HCT116 (cell line): ENCODE measurements at regions not wholly inside any gene's neighbourhood (a gene's known extent, or its start where the extent isn't known, plus 50 kb on each side); places are given as distances from the start of the nearest gene placed in this dataset.

ENCODE experiments used
- ATAC-seq: fragments of 200-7000 bp; cut with Tn5 transposase; 2 replicates; pipeline ENCODE4 v1.9.1; 2020; ENCODE audit warnings: mild to moderate bottlenecking, moderate library complexity
- BruUV-seq: library from RNA; stranded (reverse); fragments of 400-500 nt; replicated peaks from 2 replicates; lab custom pipeline; 2021; lab: Mats Ljungman, UMichigan
- CTCF ChIA-PET: fragments of 300-600 bp; sonication (Branson Sonifier 250); formaldehyde crosslinking; loops from one replicate; lab custom pipeline; 2021; ENCODE audit warnings: antibody characterized with exemption; lab: Charles Lee
- POLR2A ChIA-PET: fragments of 300-600, 350-600 bp; sonication (Branson Sonifier 250); formaldehyde crosslinking; loops from one replicate; lab custom pipeline; 2021; ENCODE audit warnings: antibody characterized with exemption; lab: Charles Lee
- RAD21 ChIA-PET, 2 experiments: fragments of 300-600 bp; sonication (Branson Sonifier 250); formaldehyde crosslinking; loops; one replicate each; lab custom pipeline; 2023; ENCODE audit warnings: low total read pairs in 2 of 2; ENCODE audit not compliant: uncharacterized antibody in 2 of 2, unreplicated experiment in 2 of 2, low non-redundant PET in 1 of 2; lab: Charles Lee
- DNase-seq: peaks from one replicate; pipeline ENCODE4 v3.0.0-alpha.2; 2010; ENCODE audit warnings: low read depth, low spot score
- H2AFZ ChIP-seq: fragments of 200-600 bp; shearing (Covaris generic), sonication (generic); 2 replicates; pipeline ENCODE4 v1.6.1; 2017; ENCODE audit warnings: low read depth, mixed run types, mixed read lengths, antibody characterized with exemption, low read length; ENCODE audit not compliant: poor library complexity, severe bottlenecking
- H3K27ac ChIP-seq: 2 replicates; pipeline ENCODE4 v1.5.1; 2012; ENCODE audit warnings: low read depth, low read length
- H3K27me3 ChIP-seq: fragments of 200-600 bp; sonication (generic); 2 replicates; pipeline ENCODE4 v1.6.1; 2016; ENCODE audit warnings: mixed run types, low read length, mixed read lengths; ENCODE audit not compliant: insufficient read depth
- H3K36me3 ChIP-seq, 2 experiments: fragments of 200-500 bp in 1 of 2; fragments of 200-600 bp in 1 of 2; sonication (Bioruptor generic) in 1 of 2; sonication (generic) in 1 of 2; 2 replicates each; pipeline versions ENCODE4 v1.5.1 to v1.6.1; 2014 to 2016; ENCODE audit warnings: low read length in 2 of 2, inconsistent platforms in 1 of 2, mixed read lengths in 1 of 2, mixed run types in 1 of 2; ENCODE audit not compliant: insufficient read depth in 2 of 2, control insufficient read depth in 1 of 2
- H3K4me1 ChIP-seq, 2 experiments: fragments of 200-600 bp in 1 of 2; sonication (generic) in 1 of 2; 2 replicates each; pipeline versions ENCODE4 v1.5.1 to v1.6.1; 2012 to 2017; ENCODE audit warnings: low read length in 2 of 2, inconsistent platforms in 1 of 2, mild to moderate bottlenecking in 1 of 2, mixed read lengths in 1 of 2, mixed run types in 1 of 2, moderate library complexity in 1 of 2; ENCODE audit not compliant: insufficient read depth in 2 of 2, control insufficient read depth in 1 of 2
- H3K4me2 ChIP-seq: fragments of 200-600 bp; sonication (generic); 2 replicates; pipeline ENCODE4 v1.6.1; 2017; ENCODE audit warnings: mixed run types, low read length, mixed read lengths
- H3K4me3 ChIP-seq, 2 experiments: fragments of 200-600 bp in 1 of 2; sonication (generic) in 1 of 2; replicated peaks in 1 of 2; 2 replicates each; pipeline ENCODE4 v1.5.1; 2011 to 2016; ENCODE audit warnings: low read length in 2 of 2, control low read depth in 1 of 2, low read depth in 1 of 2, mild to moderate bottlenecking in 1 of 2, mixed read lengths in 1 of 2, mixed run types in 1 of 2
- H3K79me2 ChIP-seq: fragments of 200-600 bp; sonication (generic); 2 replicates; pipeline ENCODE4 v1.6.1; 2017; ENCODE audit warnings: mild to moderate bottlenecking, mixed run types, low read length, moderate library complexity, mixed read lengths; ENCODE audit not compliant: insufficient read depth
- H3K9ac ChIP-seq: fragments of 200-600 bp; sonication (generic); 2 replicates; pipeline ENCODE4 v1.6.1; 2016; ENCODE audit warnings: low read length, mixed read lengths
- H3K9me2 ChIP-seq: fragments of 200-600 bp; sonication (generic), shearing (Covaris generic); 2 replicates; pipeline ENCODE4 v1.6.1; 2017; ENCODE audit warnings: mixed run types, mild to moderate bottlenecking, moderate library complexity; ENCODE audit not compliant: insufficient read depth
- H3K9me3 ChIP-seq, 2 experiments: fragments of 200-500 bp in 1 of 2; fragments of 200-600 bp in 1 of 2; sonication (Bioruptor generic) in 1 of 2; sonication (generic) in 1 of 2; 2 replicates each; pipeline ENCODE4 v1.6.1; 2014 to 2017; ENCODE audit warnings: low read length in 2 of 2, mixed read lengths in 2 of 2, inconsistent platforms in 1 of 2, low read depth in 1 of 2, mild to moderate bottlenecking in 1 of 2, mixed run types in 1 of 2, moderate library complexity in 1 of 2; ENCODE audit not compliant: control insufficient read depth in 1 of 2, insufficient read depth in 1 of 2
- H4K20me1 ChIP-seq: fragments of 200-600 bp; sonication (generic), shearing (Covaris generic); 2 replicates; pipeline ENCODE4 v1.6.1; 2017; ENCODE audit warnings: mixed run types, mild to moderate bottlenecking, moderate library complexity; ENCODE audit not compliant: insufficient read depth
- CBX3 ChIP-seq: IDR thresholded peaks from 2 replicates; pipeline ENCODE4 v1.6.1; 2012; ENCODE audit warnings: low read depth
- CEBPB ChIP-seq: IDR thresholded peaks from 2 replicates; pipeline ENCODE4 v1.6.1; 2012; ENCODE audit warnings: low read depth
- CTCF ChIP-seq, 3 experiments: fragments of 200-600 bp in 1 of 3; sonication (generic) in 1 of 3; IDR thresholded peaks in 2 of 3; conservative IDR thresholded peaks in 1 of 3; 2 replicates each; pipeline ENCODE4 v1.5.1; 2012 to 2017; ENCODE audit warnings: low read depth in 2 of 3, low read length in 2 of 3, antibody characterized with exemption in 1 of 3, borderline replicate concordance in 1 of 3, control low read depth in 1 of 3, mild to moderate bottlenecking in 1 of 3, mixed read lengths in 1 of 3, mixed run types in 1 of 3, moderate library complexity in 1 of 3; ENCODE audit not compliant: insufficient read depth in 1 of 3
- ELF1 ChIP-seq: IDR thresholded peaks from 2 replicates; pipeline ENCODE4 v1.6.1; 2012; ENCODE audit warnings: low read depth, borderline replicate concordance
- EZH2 ChIP-seq: fragments of 200-600 bp; sonication (generic); IDR thresholded peaks from 2 replicates; pipeline ENCODE4 v1.6.1; 2017; ENCODE audit warnings: antibody characterized with exemption, mixed run types
- EZH2phosphoT487 ChIP-seq: fragments of 200-600 bp; IDR thresholded peaks from 2 replicates; pipeline ENCODE4 v1.6.1; 2018; ENCODE audit warnings: antibody characterized with exemption, borderline replicate concordance
- FOSL1 ChIP-seq: IDR thresholded peaks from 2 replicates; pipeline ENCODE4 v1.6.1; 2012; ENCODE audit warnings: low read depth
- JUND ChIP-seq: IDR thresholded peaks from 2 replicates; pipeline ENCODE4 v1.6.1; 2012
- MAX ChIP-seq: IDR thresholded peaks from 2 replicates; pipeline ENCODE4 v1.6.1; 2012
- POLR2AphosphoS5 ChIP-seq: IDR thresholded peaks from 2 replicates; pipeline ENCODE4 v1.6.1; 2011; ENCODE audit warnings: mild to moderate bottlenecking, low read depth, low read length, moderate library complexity
- RAD21 ChIP-seq: IDR thresholded peaks from 2 replicates; pipeline ENCODE4 v1.6.1; 2012; ENCODE audit warnings: low read depth, mild to moderate bottlenecking
- REST ChIP-seq: IDR thresholded peaks from 2 replicates; pipeline ENCODE4 v1.6.1; 2012; ENCODE audit warnings: low read depth
- SIN3A ChIP-seq: IDR thresholded peaks from 2 replicates; pipeline ENCODE4 v1.6.1; 2012; ENCODE audit warnings: low read depth
- SRF ChIP-seq: IDR thresholded peaks from 2 replicates; pipeline ENCODE4 v1.6.1; 2012; ENCODE audit warnings: low read depth
- TCF7L2 ChIP-seq: IDR thresholded peaks from 2 replicates; pipeline ENCODE4 v1.7.0; 2011; ENCODE audit warnings: borderline replicate concordance, inconsistent platforms; ENCODE audit not compliant: insufficient read depth, insufficient read length; ENCODE audit errors: extremely low read depth
- ZBTB33 ChIP-seq: IDR thresholded peaks from 2 replicates; pipeline ENCODE4 v1.6.1; 2011; ENCODE audit warnings: mild to moderate bottlenecking, low read length, moderate library complexity; ENCODE audit not compliant: insufficient replicate concordance; ENCODE audit errors: extremely low read depth
- ZFX ChIP-seq: fragments of 450-650 bp; IDR thresholded peaks from 2 replicates; pipeline ENCODE4 v1.6.1; 2017
- intact Hi-C: fragments of 100-400 bp; cut with micrococcal nuclease; formaldehyde crosslinking; loops from 2 replicates; pipeline ENCODE4 v1.10.0; 2022

- TF ChIP-seq RAD21 (no peak), ELF1 (no peak), JUND (no peak), TCF7L2 (no peak), REST (no peak), SRF (no peak), SIN3A (no peak), FOSL1 (no peak), CEBPB (no peak)
Measured at GRCh38 chr1:95685081-95685480, 451.1 kb downstream of the RWDD3 start (continued).

- H3K4me2 ChIP-seq: no peak overlapping the region
- no peaks in the 10 kb centered on the region for H3K36me3 ChIP-seq
- no peaks in the 10 kb centered on the region for H4K20me1 ChIP-seq
- ChIA-PET RAD21 (no interaction called here), CTCF (no interaction called here)
- no peaks in the 10 kb centered on the region for H3K79me2 ChIP-seq
- DNase-seq: no peak
- no peak overlapping the region for H3K9ac ChIP-seq
- H3K9me2 ChIP-seq: no peaks in the 10 kb centered on the region
- H3K27ac ChIP-seq: no peak overlapping the region
- TF ChIP-seq ZBTB33: no peak
- TF ChIP-seq SRF: no peak
- TF ChIP-seq CBX3: no peak
- no peak for TF ChIP-seq ZFX
- TF ChIP-seq CTCF (IDR thresholded peaks at IDR 0.05 in 2 of 3, conservative IDR thresholded peaks at IDR 0.05 in 1 of 3; ENCODE audit: borderline replicate concordance in 1 of 3, insufficient read depth in 1 of 3, low read depth in 2 of 3, low read length in 2 of 3): no peak
- TF ChIP-seq EZH2phosphoT487: no peak
- TF ChIP-seq CEBPB: no peak
- no peak for TF ChIP-seq POLR2AphosphoS5
- TF ChIP-seq EZH2: no peak
- TF ChIP-seq MAX: no peak
- TF ChIP-seq TCF7L2: no peak
- TF ChIP-seq, all 23 proteins: peak for 0
- intact Hi-C loops: no loop called here
- Histone ChIP-seq H3K27me3 (no peaks in the 10 kb centered on the region), H3K9me3 (no peaks in the 10 kb centered on the region), H3K4me1 (no peaks in the 10 kb centered on the region), H2AFZ (peak overlapping the region; percentile 49), H3K4me3 (no peak overlapping the region)
- POLR2A ChIA-PET: no interaction called here
- ATAC-seq: no peak
- BruUV-seq: no TSS peak
Measured at GRCh38 chr1:95686217-95686616, 452.2 kb downstream of the RWDD3 start.
